ENCODE measurements at regions not wholly inside any gene's neighbourhood (a gene's known extent, or its start where the extent isn't known, plus 50 kb on each side); places are given as distances from the start of the nearest gene placed in this dataset.
"Not testable (repeated sequence)": the region's sequence is repeated elsewhere in the genome, so short reads cannot be mapped to it uniquely, and the experiment has no call there.

DNA sequence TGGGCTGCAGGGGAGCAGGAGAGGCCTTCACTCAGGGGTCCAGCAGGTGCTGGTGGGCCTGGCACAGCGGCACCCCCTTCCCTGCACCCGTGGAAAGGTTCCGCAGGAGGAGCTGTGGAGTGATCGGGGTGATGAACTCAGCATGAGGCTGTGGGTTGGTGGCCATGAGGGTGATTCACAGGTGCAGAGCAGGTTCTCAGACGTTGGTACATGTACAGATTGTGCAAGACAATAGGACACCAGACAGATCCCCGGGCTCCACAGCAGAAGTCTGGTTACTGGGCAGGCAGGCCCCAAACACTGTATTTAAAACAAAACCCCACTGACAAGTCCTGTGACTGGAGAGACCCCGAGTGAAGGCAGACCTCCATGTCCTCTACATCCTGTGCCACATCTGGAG, 151.6 kb upstream of the CDH4 start:
- no peaks in the 10 kb centered on the region for H3K9me3 ChIP-seq (ENCODE audit: control insufficient read depth, insufficient read depth, low read length)
- DNase-seq (ENCODE audit: low read depth, low spot score): no peak
- H3K27me3 ChIP-seq (ENCODE audit: control insufficient read depth, insufficient read depth, low read length): peaks cover 12% of the 10 kb centered on the region
- no peak overlapping the region for H3K27ac ChIP-seq (ENCODE audit: low read depth, low read length)
- TF ChIP-seq, protein P1, sequence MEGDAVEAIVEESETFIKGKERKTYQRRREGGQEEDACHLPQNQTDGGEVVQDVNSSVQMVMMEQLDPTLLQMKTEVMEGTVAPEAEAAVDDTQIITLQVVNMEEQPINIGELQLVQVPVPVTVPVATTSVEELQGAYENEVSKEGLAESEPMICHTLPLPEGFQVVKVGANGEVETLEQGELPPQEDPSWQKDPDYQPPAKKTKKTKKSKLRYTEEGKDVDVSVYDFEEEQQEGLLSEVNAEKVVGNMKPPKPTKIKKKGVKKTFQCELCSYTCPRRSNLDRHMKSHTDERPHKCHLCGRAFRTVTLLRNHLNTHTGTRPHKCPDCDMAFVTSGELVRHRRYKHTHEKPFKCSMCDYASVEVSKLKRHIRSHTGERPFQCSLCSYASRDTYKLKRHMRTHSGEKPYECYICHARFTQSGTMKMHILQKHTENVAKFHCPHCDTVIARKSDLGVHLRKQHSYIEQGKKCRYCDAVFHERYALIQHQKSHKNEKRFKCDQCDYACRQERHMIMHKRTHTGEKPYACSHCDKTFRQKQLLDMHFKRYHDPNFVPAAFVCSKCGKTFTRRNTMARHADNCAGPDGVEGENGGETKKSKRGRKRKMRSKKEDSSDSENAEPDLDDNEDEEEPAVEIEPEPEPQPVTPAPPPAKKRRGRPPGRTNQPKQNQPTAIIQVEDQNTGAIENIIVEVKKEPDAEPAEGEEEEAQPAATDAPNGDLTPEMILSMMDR (IDR thresholded peaks at IDR 0.05; ENCODE audit: low read depth, low read length): no peak
- POLR2A ChIA-PET: no interaction called here
- CTCF ChIA-PET: no interaction called here
- H3K4me3 ChIP-seq (ENCODE audit: low read depth, low read length): no peak overlapping the region

DNA sequence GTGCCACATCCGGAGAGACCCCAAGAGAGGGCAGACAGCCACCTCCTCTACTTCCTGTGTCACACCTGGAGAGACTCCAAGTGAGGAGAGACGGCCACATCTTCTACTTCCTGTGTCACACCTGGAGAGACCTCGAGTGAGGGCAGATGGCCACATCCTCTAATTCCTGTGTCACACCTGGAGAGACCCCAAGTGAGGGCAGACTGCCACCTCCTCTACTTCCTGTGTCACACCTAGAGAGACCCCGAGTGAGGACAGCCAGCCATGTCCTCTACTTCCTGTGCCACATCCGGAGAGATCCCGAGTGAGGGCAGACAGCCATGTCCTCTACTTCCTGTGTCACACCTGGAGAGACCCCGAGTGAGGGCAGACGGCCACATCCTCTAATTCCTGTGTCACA, 150.7 kb upstream of the CDH4 start:
- H3K9me3 ChIP-seq (ENCODE audit: control insufficient read depth, insufficient read depth, low read length); CTCF ChIA-PET; DNase-seq (ENCODE audit: low read depth, low spot score); H3K4me3 ChIP-seq (ENCODE audit: low read depth, low read length); POLR2A ChIA-PET; H3K27ac ChIP-seq (ENCODE audit: low read depth, low read length): not testable (repeated sequence)
- H3K27me3 ChIP-seq (ENCODE audit: control insufficient read depth, insufficient read depth, low read length): peaks cover 14% of the 10 kb centered on the region

DNA sequence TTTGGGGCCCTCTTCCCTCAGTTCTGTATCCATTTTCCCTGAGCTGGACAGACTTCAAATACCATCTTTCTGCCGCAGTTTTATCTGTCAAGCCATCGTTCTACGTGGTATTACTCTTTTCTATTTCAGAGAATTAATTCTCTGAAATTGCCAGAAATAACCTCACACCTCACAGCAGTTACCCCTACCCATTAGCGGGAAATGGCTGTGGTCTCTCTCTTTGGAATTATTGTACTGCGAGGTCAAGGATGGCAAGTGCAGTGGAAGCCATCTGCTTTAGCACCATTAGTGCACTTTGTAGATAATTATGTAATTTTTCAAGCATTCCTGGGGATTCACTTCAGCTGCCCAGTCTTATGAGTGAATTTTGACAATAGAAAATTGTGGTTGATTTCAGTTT, 147.8 kb upstream of the CDH4 start:
- peaks cover 17% of the 10 kb centered on the region for H3K27me3 ChIP-seq (ENCODE audit: control insufficient read depth, insufficient read depth, low read length)
- ChIA-PET POLR2A (no interaction called here), CTCF (interaction anchor here (0.9 kb wide), 1 partner anchor 125 kb away, joined by 3 read pairs; no protein-coding TSS in a partner anchor)
- no peak overlapping the region for H3K4me3 ChIP-seq (ENCODE audit: low read depth, low read length)
- TF ChIP-seq, protein P1 (IDR thresholded peaks at IDR 0.05; ENCODE audit: low read depth, low read length): no peak
- H3K9me3 ChIP-seq (ENCODE audit: control insufficient read depth, insufficient read depth, low read length): no peaks in the 10 kb centered on the region; the same call in 1 of the 2 replicates
- DNase-seq (ENCODE audit: low read depth, low spot score): no peak
- no peak overlapping the region for H3K27ac ChIP-seq (ENCODE audit: low read depth, low read length)

DNA sequence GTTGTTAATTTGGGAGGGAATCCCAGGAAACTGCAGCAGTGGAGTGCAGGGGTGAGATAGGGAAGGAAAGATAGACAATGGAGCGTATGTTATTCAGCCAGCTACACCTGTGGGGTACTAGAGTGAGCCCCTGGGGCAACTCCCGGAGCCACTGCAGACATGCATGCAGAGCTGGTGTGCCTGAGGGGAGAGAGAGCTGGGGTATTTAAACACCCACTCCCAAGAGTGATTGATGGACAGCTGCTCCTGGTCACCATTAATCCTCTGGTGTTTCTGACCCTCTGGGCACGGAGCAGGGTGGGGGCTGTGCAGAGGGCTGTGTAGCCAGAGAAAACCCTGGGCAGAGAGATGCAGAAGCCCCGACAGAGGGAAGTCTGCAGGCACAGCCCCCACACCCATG, 146.7 kb upstream of the CDH4 start:
- ChIA-PET CTCF (interaction anchor here (0.9 kb wide), 1 partner anchor 124 kb away, joined by 3 read pairs; no protein-coding TSS in a partner anchor), POLR2A (no interaction called here)
- TF ChIP-seq, protein P1 (IDR thresholded peaks at IDR 0.05; ENCODE audit: low read depth, low read length): no peak

DNA sequence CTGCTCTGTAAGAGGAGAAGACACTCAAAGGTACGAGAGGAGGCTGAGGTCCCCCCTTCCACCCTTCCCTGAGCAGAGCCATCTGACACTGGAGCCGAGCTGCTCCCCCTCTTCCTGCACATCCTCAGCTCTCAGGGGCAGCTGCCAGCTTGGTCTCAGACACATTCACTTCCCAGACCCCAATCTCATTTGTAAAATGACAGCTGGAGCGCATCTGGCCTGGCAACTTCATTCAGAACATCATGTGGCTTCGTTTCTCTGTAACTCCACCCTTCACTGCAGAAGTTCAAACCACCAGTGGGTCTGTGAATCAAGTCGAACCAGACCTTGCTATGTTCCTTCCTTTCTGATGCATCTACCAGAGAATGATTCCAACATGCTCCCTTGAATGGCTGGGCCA, 145.6 kb upstream of the CDH4 start:
- no peak for DNase-seq (ENCODE audit: low read depth, low spot score)

More for the DNA sequence above, 146.7 kb upstream of the CDH4 start:
- Histone ChIP-seq H3K9me3 (ENCODE audit: control insufficient read depth, insufficient read depth, low read length) (no peaks in the 10 kb centered on the region; the same call in 1 of the 2 replicates), H3K27ac (ENCODE audit: low read depth, low read length) (no peak overlapping the region), H3K4me3 (ENCODE audit: low read depth, low read length) (no peak overlapping the region), H3K27me3 (ENCODE audit: control insufficient read depth, insufficient read depth, low read length) (peaks cover 17% of the 10 kb centered on the region)
- no peak for DNase-seq (ENCODE audit: low read depth, low spot score)

More for the DNA sequence above, 145.6 kb upstream of the CDH4 start:
- ChIA-PET CTCF (no interaction called here), POLR2A (no interaction called here)
- H3K27ac ChIP-seq (ENCODE audit: low read depth, low read length): no peak overlapping the region
- peaks cover 17% of the 10 kb centered on the region for H3K27me3 ChIP-seq (ENCODE audit: control insufficient read depth, insufficient read depth, low read length)
- no peak overlapping the region for H3K4me3 ChIP-seq (ENCODE audit: low read depth, low read length)
- no peaks in the 10 kb centered on the region; the same call in 1 of the 2 replicates for H3K9me3 ChIP-seq (ENCODE audit: control insufficient read depth, insufficient read depth, low read length)
- TF ChIP-seq, protein P1 (IDR thresholded peaks at IDR 0.05; ENCODE audit: low read depth, low read length): no peak

Measured in AG04450 (cell line).